ENCODE measurements at regions not wholly inside any gene's neighbourhood (a gene's known extent, or its start where the extent isn't known, plus 50 kb on each side); places are given as distances from the start of the nearest gene placed in this dataset.
"Not testable (repeated sequence)": the region's sequence is repeated elsewhere in the genome, so short reads cannot be mapped to it uniquely, and the experiment has no call there.

GRCh38 chrX:92283308-92283707 lies 504.1 kb downstream of the PCDH11X start:
- Histone ChIP-seq H3K36me3 (no peaks in the 10 kb centered on the region), H3K4me3 (no peak overlapping the region)
- intact Hi-C loops (cut with DNase I; ENCODE audit: low total_unique reads), result no loop called here

GRCh38 chrX:92298067-92298466 lies 518.9 kb downstream of the PCDH11X start:
- DNase-seq, result not testable (repeated sequence)

More at GRCh38 chrX:92283308-92283707, 504.1 kb downstream of the PCDH11X start:
- Histone ChIP-seq H3K27me3 (no peaks in the 10 kb centered on the region), H3K4me1 (no peaks in the 10 kb centered on the region), H3K27ac (no peak overlapping the region), H3K9me3 (no peaks in the 10 kb centered on the region)
- DNase-seq, result no peak
- TF ChIP-seq, protein P1, sequence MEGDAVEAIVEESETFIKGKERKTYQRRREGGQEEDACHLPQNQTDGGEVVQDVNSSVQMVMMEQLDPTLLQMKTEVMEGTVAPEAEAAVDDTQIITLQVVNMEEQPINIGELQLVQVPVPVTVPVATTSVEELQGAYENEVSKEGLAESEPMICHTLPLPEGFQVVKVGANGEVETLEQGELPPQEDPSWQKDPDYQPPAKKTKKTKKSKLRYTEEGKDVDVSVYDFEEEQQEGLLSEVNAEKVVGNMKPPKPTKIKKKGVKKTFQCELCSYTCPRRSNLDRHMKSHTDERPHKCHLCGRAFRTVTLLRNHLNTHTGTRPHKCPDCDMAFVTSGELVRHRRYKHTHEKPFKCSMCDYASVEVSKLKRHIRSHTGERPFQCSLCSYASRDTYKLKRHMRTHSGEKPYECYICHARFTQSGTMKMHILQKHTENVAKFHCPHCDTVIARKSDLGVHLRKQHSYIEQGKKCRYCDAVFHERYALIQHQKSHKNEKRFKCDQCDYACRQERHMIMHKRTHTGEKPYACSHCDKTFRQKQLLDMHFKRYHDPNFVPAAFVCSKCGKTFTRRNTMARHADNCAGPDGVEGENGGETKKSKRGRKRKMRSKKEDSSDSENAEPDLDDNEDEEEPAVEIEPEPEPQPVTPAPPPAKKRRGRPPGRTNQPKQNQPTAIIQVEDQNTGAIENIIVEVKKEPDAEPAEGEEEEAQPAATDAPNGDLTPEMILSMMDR (IDR thresholded peaks at IDR 0.05), result no peak

DNA sequence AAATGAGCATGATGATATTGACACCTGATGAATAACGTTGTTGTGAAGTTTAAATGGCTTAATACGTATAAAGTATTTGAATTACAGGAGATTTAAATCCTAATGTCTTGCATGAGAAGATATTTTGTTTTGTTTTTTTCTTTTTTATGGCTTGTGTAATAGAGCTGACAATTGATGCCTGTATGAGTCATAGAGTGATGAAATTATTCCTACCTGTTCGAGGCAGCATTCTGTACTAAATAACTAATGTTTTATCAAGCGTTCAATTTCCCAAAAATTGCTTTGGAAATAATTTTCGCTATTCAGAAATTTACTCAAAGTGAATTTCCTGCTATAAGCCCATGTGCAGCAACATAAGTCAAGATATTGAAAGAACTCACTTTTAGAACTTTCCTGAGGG lies 554.0 kb downstream of the PCDH11X start:
- H3K4me3 ChIP-seq; intact Hi-C loops (cut with DNase I; ENCODE audit: low total_unique reads); H3K27ac ChIP-seq; H3K36me3 ChIP-seq; H3K9me3 ChIP-seq; H3K4me1 ChIP-seq; DNase-seq; H3K27me3 ChIP-seq: not testable (repeated sequence)

More at GRCh38 chrX:92298067-92298466, 518.9 kb downstream of the PCDH11X start:
- H3K27ac ChIP-seq; H3K4me3 ChIP-seq; intact Hi-C loops (cut with DNase I; ENCODE audit: low total_unique reads); H3K9me3 ChIP-seq; H3K27me3 ChIP-seq; H3K4me1 ChIP-seq; H3K36me3 ChIP-seq: not testable (repeated sequence)

- H3K4me1 ChIP-seq; H3K27me3 ChIP-seq; intact Hi-C loops (cut with DNase I; ENCODE audit: low total_unique reads); H3K4me3 ChIP-seq; DNase-seq; H3K9me3 ChIP-seq; H3K27ac ChIP-seq; H3K36me3 ChIP-seq: not testable (repeated sequence)
Measured at GRCh38 chrX:92351065-92351464, 571.9 kb downstream of the PCDH11X start.

GRCh38 chrX:92351511-92351910 lies 572.3 kb downstream of the PCDH11X start:
- no peaks in the 10 kb centered on the region for H3K4me1 ChIP-seq
- H3K36me3 ChIP-seq, result no peaks in the 10 kb centered on the region
- no peak for DNase-seq
- no peak overlapping the region for H3K27ac ChIP-seq
- TF ChIP-seq, protein P1 (IDR thresholded peaks at IDR 0.05), result no peak
- intact Hi-C loops (cut with DNase I; ENCODE audit: low total_unique reads), result no loop called here
- H3K9me3 ChIP-seq, result no peaks in the 10 kb centered on the region
- no peaks in the 10 kb centered on the region for H3K27me3 ChIP-seq
- H3K4me3 ChIP-seq, result no peak overlapping the region
